HG02870 (cell line): ENCODE measurements at regions not wholly inside any gene's neighbourhood (a gene's known extent, or its start where the extent isn't known, plus 50 kb on each side); places are given as distances from the start of the nearest gene placed in this dataset.
"Not testable (repeated sequence)": the region's sequence is repeated elsewhere in the genome, so short reads cannot be mapped to it uniquely, and the experiment has no call there.

Experiments
- ATAC-seq: cut with Tn5 transposase; IDR thresholded peaks from one replicate; pipeline ENCODE4 v1.9.1; 2021; ENCODE audit warnings: mild to moderate bottlenecking, moderate library complexity; ENCODE audit not compliant: unreplicated experiment

- ATAC-seq: no peak
These were observed 225.9 kb upstream of the MYO3A start for GRCh38 chr10:25707976-25708671.

GRCh38 chr10:25713894-25714240 is 220.2 kb upstream of the MYO3A start:
- no peak for ATAC-seq

- no peak for ATAC-seq
These were observed 209.8 kb upstream of the MYO3A start for GRCh38 chr10:25724241-25724640.

GRCh38 chr10:25725917-25726716 is 207.9 kb upstream of the MYO3A start:
- ATAC-seq: no peak

GRCh38 chr10:25738776-25739175 is 195.3 kb upstream of the MYO3A start:
- no peak for ATAC-seq

- no peak for ATAC-seq
These were observed 190.2 kb upstream of the MYO3A start for GRCh38 chr10:25743832-25744231.

GRCh38 chr10:25744574-25744973 is 189.5 kb upstream of the MYO3A start:
- no peak for ATAC-seq

- no peak for ATAC-seq
These were observed 188.1 kb upstream of the MYO3A start for GRCh38 chr10:25745976-25746375.

- ATAC-seq: no peak
These were observed 186.9 kb upstream of the MYO3A start for GRCh38 chr10:25747084-25747483.

GRCh38 chr10:25748509-25748908 is 185.5 kb upstream of the MYO3A start:
- ATAC-seq: no peak

GRCh38 chr10:25753776-25754175 is 180.3 kb upstream of the MYO3A start:
- no peak for ATAC-seq

GRCh38 chr10:25755874-25756273 is 178.2 kb upstream of the MYO3A start:
- not testable (repeated sequence) for ATAC-seq

GRCh38 chr10:25756784-25757183 is 177.2 kb upstream of the MYO3A start:
- no peak for ATAC-seq

- ATAC-seq: no peak
These were observed 176.0 kb upstream of the MYO3A start for GRCh38 chr10:25758041-25758457.

GRCh38 chr10:25758511-25758910 is 175.5 kb upstream of the MYO3A start:
- ATAC-seq: no peak

GRCh38 chr10:25761937-25762336 is 172.1 kb upstream of the MYO3A start:
- ATAC-seq: no peak

GRCh38 chr10:25766213-25766612 is 167.8 kb upstream of the MYO3A start:
- ATAC-seq: no peak

- ATAC-seq: no peak
These were observed 167.3 kb upstream of the MYO3A start for GRCh38 chr10:25766687-25767221.

- ATAC-seq: no peak
These were observed 165.9 kb upstream of the MYO3A start for GRCh38 chr10:25768167-25768566.

GRCh38 chr10:25778646-25779045 is 155.4 kb upstream of the MYO3A start:
- ATAC-seq: no peak

- no peak for ATAC-seq
These were observed 147.9 kb upstream of the MYO3A start for GRCh38 chr10:25786161-25786560.

GRCh38 chr10:25786899-25787298 is 147.1 kb upstream of the MYO3A start:
- no peak for ATAC-seq
